ENCODE measurements at regions not wholly inside any gene's neighbourhood (a gene's known extent, or its start where the extent isn't known, plus 50 kb on each side); places are given as distances from the start of the nearest gene placed in this dataset.
"Not testable (repeated sequence)": the region's sequence is repeated elsewhere in the genome, so short reads cannot be mapped to it uniquely, and the experiment has no call there.

DNA sequence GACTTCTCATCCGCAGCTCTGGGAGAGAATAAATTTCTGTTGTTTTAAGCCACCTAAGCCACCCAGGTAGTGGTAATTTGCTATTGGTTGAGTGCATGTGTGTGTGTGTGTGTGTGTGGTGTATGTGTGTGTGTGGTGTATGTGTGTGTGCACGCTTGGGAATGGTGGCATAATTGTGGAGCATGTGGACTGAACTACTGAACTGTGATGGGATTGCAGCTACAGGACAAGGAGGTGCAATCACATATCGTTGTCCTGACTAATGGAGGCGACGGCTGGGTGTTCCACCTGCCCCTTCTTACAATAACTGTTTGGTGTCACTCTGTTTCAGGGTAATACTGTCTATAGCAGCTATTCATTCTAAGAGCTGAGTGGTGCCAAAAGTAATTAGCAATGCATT lies 448.7 kb upstream of the PFKP start:
- no peak for DNase-seq

DNA sequence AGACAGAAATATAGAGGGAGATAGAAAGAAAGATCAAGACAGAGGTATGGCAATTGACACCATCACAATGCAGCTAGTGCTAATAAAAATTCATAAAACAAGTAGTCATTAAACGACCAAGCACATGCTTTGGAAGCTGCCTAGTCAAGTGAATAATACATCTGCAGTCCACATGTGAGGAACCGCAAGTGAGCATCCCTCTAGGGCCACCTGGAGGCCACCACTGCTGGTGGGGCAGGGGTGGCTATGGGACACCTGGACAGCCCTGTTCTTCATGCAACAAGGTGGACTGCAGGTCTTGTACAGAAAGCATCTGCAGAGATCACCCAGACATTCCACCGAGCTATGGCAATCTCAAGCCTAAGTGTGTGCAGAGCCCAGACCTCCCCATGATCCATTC lies 451.1 kb upstream of the PFKP start:
- DNase-seq = no peak

DNA sequence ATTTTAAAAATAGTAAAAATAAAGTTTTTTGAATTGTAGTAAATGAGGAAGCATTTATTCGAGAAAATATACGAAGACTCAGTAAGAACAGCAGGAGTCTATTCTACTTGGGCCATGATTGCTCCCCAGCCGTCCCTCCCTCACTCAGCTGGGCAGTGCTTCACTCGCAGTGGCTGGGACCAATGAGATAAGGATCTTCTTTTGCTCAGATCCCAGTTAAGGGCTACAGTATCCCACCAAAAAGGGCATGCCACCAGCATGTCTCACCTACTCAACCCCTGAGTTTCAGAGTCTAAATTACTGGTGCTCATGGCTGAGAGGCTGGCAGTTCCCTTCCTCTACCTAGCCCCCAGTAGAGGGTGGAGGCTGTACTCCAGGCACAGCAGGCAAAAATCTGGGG lies 455.7 kb upstream of the PFKP start:
- DNase-seq = peak; percentile 67

DNA sequence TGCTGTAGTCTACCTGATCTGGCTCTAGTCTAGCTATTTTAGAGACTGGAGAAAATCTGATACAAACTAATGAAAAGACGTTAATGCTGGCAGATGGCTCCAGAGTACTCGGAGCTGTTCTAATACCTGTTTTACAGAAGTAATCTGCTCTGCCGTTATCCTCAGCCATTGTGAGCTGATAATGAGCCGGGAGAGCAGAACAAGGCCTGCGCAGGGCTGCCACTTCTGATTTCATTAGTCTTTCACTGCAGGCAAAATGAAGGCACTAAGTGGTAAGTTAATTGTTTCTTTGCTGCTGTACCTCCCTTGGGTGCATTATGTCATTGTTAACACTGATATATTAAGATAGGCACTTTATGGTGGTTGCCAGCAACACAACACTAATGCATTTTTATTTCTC lies 456.4 kb upstream of the PFKP start:
- DNase-seq = no peak

DNA sequence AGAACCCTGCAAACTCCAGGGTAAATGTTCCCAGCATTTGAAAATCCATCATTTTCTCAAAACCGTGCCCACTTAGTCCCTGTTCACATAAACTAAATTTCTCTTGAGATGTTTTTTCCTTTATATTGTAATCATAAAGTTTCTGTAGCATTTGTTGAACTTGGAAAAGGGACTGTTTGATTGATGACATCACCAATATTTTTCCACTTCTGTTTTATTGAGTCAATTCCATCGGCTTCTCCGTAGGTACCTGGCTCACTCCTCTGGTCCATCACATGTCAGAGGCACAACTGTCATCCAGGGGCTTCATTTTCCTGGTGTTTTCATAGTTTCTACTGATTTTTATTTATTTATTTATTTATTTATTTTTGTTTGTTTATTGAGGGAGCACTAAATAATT lies 462.5 kb upstream of the PFKP start:
- no peak for DNase-seq

DNA sequence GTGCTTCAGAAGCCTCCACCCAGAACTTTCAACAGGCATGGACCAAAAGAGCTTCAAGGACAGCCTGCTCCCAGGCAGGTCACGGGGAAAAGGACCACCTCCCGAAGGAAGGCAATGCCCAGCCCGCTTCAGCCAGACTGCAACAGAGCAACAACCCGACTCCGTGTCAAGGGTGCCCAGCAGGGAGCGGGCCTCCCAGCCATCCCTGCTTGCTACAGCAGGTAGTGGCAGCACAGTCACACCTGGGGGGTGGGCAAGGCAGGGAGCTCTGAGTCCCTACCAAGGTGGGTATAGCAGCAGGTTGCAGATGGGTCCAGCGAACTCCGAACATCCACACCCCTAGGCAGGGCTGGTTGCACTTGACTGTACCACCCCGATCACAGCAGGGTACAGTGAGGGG lies 467.8 kb upstream of the PFKP start:
- DNase-seq = no peak

DNA sequence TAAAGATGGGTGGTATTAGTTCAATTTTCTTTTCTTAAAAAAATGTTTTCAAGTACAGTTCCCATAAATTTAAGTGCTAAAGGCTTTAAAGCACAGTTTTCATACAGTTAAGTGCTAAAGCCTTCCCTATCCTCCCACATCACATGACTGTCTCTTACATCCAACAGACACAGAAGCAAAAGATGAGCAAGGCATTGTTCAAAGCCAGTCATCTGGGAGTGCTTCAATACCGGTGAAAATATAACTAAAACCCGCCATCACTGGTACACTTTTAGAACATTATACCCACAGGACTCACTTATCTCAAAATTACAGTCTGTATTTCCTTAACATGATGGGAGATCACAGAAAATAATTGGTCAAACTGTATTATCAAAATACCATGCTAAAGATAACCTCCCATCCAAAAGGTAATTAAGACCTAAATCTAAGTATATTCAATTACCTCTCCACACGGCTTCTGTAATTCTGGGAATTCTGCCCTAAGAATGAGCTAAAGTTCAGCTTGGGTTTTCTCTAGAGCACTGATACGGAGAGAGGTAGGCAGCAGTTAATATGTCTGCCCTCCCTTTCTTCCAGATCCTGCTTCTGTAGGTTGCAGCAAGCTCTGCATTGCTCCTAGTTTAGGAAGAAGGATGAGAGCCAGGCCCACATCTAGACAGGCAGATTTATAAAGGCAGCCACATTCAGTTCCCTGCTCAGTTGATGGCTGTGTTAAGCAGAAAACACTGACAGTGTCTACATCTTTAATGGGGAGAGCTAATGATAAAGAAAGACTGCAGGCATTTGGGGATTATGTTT lies 474.8 kb upstream of the PFKP start:
- no peak for DNase-seq

DNA sequence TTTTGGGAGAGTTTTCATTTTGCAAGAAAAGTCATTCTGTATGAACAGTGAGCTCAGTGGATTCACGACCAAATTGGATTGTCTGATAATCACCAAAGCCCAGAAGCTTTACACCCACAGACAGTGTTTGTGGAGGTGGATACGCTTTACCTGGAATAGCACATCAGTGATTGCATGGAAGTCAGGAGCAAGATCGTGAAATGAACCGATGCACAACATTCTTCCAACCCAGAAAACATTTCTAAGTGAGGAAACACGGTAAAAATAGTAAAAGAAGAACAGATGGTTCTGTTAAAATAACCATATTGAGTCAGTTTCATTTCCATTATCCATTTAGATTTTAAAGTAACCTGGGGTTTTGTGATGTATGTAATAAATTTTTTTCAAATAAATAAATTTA lies 478.2 kb upstream of the PFKP start:
- no peak for DNase-seq

DNA sequence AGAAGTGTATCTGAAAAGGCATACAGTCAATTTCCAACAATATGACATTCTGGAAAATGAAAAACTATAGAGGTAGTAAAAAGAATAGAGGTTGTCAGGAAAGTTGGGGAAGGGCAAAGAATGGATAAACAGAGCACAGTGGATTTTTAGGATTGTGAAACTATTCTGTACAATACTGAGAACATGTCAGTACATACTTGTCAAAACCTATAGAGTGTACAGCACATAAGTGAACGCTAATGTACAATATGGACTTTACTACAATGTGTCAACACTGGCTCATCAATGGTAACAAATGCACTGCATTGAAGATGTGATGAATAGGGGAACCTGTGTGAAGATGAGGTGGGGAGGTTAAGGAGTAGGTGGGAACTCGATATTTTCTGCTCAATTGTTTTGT lies 483.0 kb upstream of the PFKP start:
- no peak for DNase-seq

DNA sequence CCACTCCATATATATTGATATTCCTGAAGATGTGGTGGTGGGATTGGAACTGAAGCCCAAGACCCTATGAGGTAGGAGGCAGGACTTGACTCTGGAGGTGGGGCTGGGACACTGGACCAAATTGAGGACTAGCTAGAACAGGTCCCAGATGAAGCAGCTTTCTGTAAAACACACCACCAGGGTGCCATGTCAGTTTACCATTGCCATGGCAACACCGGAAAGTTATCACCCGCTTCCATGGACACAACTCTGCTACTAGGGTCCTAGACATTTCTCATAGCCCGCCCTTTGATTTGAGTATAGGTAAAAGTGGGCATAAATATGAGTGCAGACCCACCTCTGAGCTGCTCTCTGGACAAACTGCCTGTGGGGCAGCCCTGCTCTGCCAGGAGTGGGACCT lies 490.5 kb upstream of the PFKP start:
- no peak for DNase-seq

DNA sequence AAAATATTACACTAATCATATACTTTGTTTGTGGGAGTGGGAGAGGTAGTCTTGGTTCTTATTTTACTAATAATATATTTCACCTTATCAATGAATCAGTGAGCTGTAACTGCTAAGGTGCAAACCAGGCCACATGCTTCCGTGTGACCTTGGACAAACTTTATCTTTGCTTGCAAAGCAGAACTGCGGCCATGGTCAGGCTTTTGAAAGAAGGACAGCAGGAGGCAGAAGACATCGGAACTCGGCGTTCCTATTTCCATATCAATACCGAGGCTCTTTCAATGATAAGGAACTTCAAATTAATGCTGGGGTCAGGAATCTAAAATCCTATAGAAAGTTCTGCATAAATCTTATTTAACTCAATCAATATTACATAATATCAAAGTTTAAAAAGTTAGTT lies 491.9 kb upstream of the PFKP start:
- DNase-seq = no peak

DNA sequence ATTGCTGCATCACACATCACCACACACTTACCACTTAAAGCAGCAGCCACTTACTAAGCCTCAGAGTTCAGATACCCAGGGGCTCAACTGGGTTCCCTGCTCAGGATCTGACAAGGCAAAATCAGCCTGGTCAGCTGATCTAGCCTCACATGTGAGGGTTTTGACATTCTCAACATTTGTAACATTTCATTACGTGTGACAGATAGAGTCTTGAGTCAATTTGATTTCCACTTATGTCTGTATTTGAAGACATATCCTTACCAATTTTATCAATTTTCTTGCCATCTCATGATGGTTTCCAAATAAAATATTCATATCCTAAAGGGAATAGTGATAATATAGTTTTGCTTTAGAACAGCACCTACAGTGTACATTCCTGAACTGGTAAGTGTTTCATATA lies 494.7 kb upstream of the PFKP start:
- no peak for DNase-seq

DNA sequence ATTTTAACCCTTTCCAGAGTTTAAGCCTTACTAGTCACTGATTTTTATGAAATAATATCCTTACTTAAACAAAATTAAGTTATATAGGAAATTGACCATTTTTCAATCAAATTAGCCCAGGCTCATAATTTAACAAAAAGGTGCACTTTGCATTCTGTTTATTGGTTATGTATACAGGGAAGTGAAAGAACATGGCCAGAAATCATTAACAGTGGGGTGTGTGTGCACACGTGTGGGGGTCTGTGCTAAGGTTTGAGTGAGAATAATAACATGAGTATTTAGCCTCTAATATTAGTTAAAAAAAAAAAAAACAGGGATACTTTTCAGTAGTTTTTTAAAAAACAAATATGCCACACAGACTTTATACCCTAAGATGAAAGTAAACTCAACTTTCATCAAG lies 510.5 kb upstream of the PFKP start:
- no peak for DNase-seq

DNA sequence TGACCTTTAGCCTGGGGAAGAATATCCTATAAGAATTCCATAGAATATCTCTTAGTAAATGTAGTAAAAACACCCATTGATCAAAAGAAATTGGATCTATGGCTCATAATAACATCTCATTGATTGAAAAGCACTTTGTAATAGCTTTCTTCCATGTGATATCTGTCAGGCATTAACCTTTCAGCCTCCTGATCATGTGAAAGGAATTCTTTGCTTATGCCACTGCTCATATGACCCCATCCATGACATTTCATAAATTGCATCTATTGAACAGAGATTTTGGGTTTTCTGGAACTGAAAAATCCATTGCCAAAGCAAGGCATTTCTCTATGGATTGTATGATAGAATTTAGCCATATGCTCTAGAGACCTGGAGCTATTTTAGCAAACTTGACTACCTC lies 519.3 kb upstream of the PFKP start:
- no peak for DNase-seq

DNA sequence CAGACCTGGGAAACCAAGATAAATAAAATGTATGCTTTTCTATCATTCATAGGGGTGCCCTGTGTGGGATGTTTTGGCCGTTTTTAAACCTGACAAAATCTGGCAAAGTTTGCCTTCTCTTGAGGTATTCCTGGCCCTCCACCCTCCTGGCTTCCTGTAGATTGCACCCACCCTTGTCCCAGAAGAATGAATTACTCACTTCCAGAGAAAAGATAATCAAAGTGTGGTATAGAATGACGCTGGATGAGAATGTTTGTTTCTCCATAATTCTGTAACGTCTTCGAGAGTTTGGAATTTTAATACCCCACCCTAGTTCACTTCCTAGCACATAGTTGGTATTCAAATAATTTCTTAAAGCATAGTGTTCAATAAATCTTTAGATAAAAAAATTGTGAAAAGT lies 519.7 kb upstream of the PFKP start:
- no peak for DNase-seq

DNA sequence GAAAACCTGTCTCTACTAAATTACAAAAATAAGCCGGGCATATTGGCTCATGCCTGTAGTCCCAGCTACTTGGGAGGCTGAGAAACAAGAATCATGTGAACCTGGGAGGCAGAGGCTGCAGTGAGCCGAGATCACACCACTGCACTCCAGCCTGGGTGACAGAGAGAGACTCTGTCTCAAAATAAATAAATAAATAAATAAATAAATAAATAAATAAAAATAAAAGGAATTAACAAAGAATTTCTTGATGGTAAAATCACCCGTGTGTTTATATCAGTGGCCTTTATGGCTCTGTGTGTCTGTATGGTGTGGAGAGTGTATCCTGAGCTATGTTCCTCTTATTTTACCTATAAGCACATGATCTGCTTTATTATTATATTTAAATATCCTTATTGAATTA lies 520.5 kb upstream of the PFKP start:
- DNase-seq = not testable (repeated sequence)

DNA sequence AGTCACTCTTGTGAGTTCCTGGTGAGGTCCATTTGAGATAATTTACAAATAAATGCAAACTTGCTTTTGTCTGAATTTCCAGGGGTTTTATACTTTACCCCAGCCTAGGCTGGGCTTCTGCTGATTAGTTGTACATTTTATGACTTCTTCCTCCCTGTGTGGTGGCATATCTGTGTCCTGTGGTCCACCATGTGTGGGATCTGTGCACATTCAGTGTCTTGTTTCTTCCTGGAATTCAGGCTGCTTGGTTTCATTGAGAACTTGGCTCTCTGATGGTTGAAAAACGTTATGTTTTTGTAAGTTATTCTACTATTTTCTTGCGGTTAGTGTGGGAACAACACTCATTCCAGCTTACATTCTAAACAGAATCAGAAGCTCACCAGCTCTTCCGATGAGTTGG lies 523.4 kb upstream of the PFKP start:
- DNase-seq = no peak

DNA sequence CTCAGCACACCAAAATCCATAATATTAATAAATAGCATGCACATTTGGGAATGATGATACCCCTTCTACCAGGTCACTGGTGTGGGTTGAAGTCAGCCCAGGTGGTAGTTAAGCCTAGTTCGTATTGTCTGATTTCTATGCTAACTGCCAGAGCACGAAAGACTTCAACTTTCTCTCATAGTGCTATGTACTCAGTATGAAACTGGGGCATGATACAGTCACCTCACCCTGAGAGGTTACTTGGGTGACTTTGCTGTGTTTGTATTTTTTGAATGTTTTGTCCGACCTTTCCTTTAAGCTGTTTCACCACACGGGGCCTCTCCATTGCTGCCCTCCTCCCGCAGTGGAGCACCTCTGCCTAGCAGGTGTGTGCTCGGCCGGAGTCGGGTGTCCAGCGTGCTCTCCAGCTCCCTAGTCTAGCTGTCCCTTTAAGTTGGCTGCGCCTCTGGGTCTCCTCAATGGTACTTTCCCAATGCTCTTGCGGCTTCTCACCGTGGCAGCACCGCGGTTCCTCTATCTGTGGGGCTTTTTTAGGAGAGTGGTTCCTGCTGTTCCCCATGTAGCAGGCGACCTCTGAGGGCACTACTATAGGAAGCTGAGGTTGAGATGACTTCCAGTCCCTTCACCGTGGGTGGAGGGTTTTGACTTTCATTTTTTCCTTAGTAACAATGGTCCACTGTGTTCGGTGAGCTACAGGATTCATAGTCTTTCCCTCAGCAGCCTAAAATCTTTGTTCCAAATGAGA lies 524.0 kb upstream of the PFKP start:
- no peak for DNase-seq

DNA sequence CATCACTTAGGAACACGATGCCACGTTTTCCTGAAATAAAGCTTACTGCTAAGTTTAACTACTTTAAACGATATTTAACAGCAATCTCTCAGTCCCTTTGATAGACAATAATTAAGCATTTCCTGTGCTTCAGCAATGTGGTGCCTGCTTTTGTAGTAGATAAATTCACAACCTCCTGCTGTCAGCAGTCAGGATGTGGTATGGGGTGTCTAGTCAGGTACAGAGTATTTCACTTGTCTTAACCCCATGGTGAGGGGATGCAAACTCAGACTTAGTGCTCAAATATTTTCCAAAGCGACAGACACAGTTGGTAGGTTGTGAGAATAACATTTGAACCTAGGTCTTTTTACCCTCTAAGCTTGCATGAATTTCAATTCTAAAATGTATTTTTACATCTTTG lies 526.2 kb upstream of the PFKP start:
- no peak for DNase-seq

DNA sequence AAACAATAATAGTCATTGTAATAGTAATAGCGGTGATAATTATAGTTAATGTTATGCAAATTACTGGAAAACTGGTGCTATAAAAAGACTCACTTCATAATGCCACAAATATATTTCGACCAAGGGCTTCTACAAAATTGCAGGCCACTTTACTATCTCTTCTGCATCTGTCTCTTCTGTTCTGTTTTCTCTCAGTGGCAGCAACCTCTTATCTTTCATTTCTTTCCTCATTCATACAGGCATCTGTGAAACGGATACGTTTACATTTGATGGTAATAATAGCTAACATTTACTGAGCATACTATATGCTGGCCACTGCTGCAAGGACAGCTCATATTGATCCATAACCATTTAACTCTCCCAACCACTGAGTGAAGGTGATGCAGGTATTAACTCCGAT lies 537.4 kb upstream of the PFKP start:
- no peak for DNase-seq

DNA sequence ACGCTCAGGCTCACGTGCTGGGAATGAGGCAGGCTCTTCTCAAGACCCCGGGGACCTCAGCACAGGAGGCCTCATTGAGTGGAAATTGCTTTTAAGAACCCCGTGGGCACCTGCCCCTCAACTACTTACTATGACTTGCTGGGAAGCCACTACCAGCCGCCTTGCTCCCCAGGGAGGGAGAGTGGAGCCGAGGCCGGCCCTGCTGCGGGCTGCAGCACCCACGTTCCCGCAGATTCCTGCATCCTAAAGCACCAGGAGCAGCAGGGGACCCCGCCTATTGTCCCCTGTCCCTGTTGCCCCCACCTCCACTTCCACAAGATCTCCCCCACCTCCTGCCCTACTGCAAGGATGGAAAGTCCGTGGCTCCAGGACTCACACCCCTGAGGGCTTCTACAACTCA lies 541.6 kb upstream of the PFKP start:
- no peak for DNase-seq

DNA sequence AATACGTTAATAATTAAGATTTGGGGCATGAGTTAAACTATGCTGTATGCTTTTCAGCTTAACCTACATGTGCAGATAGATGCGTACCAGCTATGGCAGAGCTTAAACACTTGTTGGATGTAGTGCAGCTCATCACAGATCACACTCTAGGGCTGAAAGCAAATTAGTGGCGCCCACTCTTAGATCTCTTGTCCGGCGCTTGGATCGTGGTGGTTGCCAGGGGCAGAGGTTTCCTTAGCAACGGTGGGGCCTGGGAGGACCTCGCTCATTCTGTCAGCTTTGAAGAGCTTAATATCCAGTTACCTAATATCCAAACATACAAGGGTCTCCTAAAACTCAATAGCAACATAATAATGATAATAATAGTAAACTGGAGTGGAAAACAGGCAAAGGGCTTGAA lies 548.2 kb upstream of the PFKP start:
- DNase-seq = no peak

DNA sequence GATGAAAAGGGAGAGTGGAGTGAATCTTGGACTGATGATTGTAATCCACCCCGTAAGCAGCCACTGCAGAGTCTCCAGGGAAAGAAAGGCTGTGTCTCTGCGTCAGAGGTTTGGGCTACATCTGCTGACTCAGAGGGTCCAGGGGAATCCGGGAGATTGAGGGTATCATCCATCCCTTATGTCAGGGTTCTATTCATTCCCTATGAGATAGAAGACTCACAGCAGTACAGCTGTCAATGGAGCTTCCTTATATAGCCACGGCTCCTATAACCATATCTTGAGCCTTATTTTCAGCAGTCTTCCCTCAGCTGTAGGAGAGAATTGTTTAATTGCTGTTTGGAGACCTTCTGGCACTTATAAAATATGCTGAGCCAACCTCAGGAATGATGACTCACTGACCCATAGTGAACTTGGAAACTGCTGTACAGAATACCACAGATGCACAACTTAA lies 558.2 kb upstream of the PFKP start:
- no peak for DNase-seq

DNA sequence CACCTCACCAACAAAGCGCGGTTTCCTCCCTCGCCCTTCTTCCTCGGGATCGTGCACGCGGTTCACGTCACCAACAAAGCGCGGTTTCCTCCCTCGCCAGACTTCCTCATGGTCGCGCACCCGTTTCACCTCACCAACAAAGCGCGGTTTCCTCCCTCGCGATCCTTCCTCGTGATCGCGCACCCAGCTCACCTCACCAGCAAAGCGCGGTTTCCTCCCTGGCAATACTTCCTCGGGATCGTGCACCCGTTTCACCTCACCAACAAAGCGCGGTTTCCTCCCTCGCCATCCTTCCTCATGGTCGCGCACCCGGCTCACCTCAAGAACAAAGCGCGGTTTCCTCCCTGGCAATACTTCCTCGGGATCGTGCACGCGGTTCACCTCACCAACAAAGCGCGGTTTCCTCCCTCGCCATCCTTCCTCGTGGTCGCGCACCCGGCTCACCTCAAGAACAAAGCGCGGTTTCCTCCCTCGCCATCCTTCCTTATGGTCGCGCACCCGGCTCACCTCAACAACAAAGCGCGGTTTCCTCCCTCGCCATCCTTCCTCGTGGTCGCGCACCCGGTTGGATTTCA lies 565.9 kb upstream of the PFKP start:
- not testable (repeated sequence) for DNase-seq

All from islet precursor cell (in vitro differentiated cells).